A549 (cell line): ENCODE measurements at regions not wholly inside any gene's neighbourhood (a gene's known extent, or its start where the extent isn't known, plus 50 kb on each side); places are given as distances from the start of the nearest gene placed in this dataset.

Experiments used
- ATAC-seq, 2 experiments: fragments of 200-7000 bp in 1 of 2; fragments of >200 bp in 1 of 2; cut with Nextera tagmentation in 1 of 2; cut with Tn5 transposase in 1 of 2; 3 replicates each; pipeline versions ENCODE4 v1.8.0 to v1.9.1; 2018 to 2020; ENCODE audit warnings: mild to moderate bottlenecking in 1 of 2, moderate library complexity in 1 of 2
- CTCF ChIA-PET: fragments of 300-600 bp; sonication (Branson Sonifier 250); formaldehyde crosslinking; extraction: SDS; loops from one replicate; lab custom pipeline; 2021; ENCODE audit warnings: antibody characterized with exemption, inconsistent platforms; lab: Yijun Ruan, JAX
- POLR2A ChIA-PET: fragments of 350-600 bp; formaldehyde crosslinking; extraction: SDS; loops from one replicate; lab custom pipeline; 2021; ENCODE audit warnings: antibody characterized with exemption, inconsistent platforms; lab: Yijun Ruan, JAX
- DNase-seq, 2 experiments: peaks; one replicate each; pipeline versions ENCODE4 v3.0.0 to v3.0.0-alpha.2; 2011 to 2016; ENCODE audit warnings: low read depth in 1 of 2, low spot score in 1 of 2
- FAIRE-seq: peaks from 2 replicates; lab custom pipeline; 2011; peaks lifted over from hg19 to GRCh38; lab: Jason Lieb, UNC
- H3K27ac ChIP-seq, 2 experiments: fragments of >200 bp; sonication (Bioruptor Twin); formaldehyde crosslinking; 3 replicates each; pipeline ENCODE4 v1.5.1; 2016 to 2017
- H3K4me1 ChIP-seq: fragments of >200 bp; sonication (Bioruptor Twin); formaldehyde crosslinking; 3 replicates; pipeline ENCODE4 v1.6.1; 2016
- H3K4me2 ChIP-seq: fragments of >200 bp; sonication (Bioruptor Twin); formaldehyde crosslinking; 3 replicates; pipeline ENCODE4 v1.6.1; 2016
- H3K4me3 ChIP-seq: fragments of >200 bp; sonication (Bioruptor Twin); formaldehyde crosslinking; 3 replicates; pipeline ENCODE4 v1.5.1; 2016
- H3K9me3 ChIP-seq: fragments of >200 bp; sonication (Bioruptor Twin); formaldehyde crosslinking; 3 replicates; pipeline ENCODE4 v1.6.1; 2016
- BCL3 ChIP-seq: fragments of >200 bp; sonication (Bioruptor Twin); formaldehyde crosslinking; IDR thresholded peaks from 3 replicates; pipeline ENCODE4 v1.6.1; 2016
- CBX2 ChIP-seq: fragments of 200-600 bp; sonication (generic); IDR thresholded peaks from 2 replicates; pipeline ENCODE4 v1.6.1; 2016; ENCODE audit warnings: low read depth, mild to moderate bottlenecking, borderline replicate concordance
- CHD2 ChIP-seq: fragments of 150-350 bp; IDR thresholded peaks from 2 replicates; pipeline ENCODE4 v1.6.1; 2014; ENCODE audit warnings: low read length; ENCODE audit not compliant: partially characterized antibody
- CHD4 ChIP-seq: fragments of 200-600 bp; sonication (generic); IDR thresholded peaks from 2 replicates; pipeline ENCODE4 v1.6.1; 2016; ENCODE audit warnings: antibody characterized with exemption, mild to moderate bottlenecking, borderline replicate concordance
- ESRRA ChIP-seq: fragments of 150-350 bp; IDR thresholded peaks from 2 replicates; pipeline ENCODE4 v1.6.1; 2014; ENCODE audit warnings: mild to moderate bottlenecking, low read length, borderline replicate concordance
- GATA3 ChIP-seq: IDR thresholded peaks from 2 replicates; pipeline ENCODE4 v1.6.1; 2012; ENCODE audit warnings: borderline replicate concordance
- HDAC2 ChIP-seq: fragments of 200-600 bp; sonication (generic); IDR thresholded peaks from 2 replicates; pipeline ENCODE4 v1.6.1; 2016
- HOXB5 ChIP-seq: fragments of 250-450 bp; sonication (Bioruptor Pico); IDR thresholded peaks from 2 replicates; pipeline ENCODE4 v1.5.0; 2020; ENCODE audit warnings: mild to moderate bottlenecking, moderate library complexity
- NR3C1 ChIP-seq: fragments of >200 bp; sonication (Bioruptor Twin); formaldehyde crosslinking; IDR thresholded peaks from 3 replicates; pipeline ENCODE4 v1.6.1; 2017
- PBX3 ChIP-seq: IDR thresholded peaks from 2 replicates; pipeline ENCODE4 v1.6.1; 2012
- POLR2A ChIP-seq: IDR thresholded peaks from 2 replicates; pipeline ENCODE4 v1.6.1; 2012; ENCODE audit warnings: mild to moderate bottlenecking, low read length
- REST ChIP-seq: fragments of 200-600 bp; sonication (generic); IDR thresholded peaks from 2 replicates; pipeline ENCODE4 v1.6.1; 2016; ENCODE audit warnings: antibody characterized with exemption, mild to moderate bottlenecking, moderate library complexity
- SREBF2 ChIP-seq: fragments of 450-650 bp; IDR thresholded peaks from 2 replicates; pipeline ENCODE4 v1.6.1; 2014; ENCODE audit warnings: mild to moderate bottlenecking, moderate library complexity
- TFCP2L1 ChIP-seq: fragments of 250-450 bp; sonication (Bioruptor Pico); IDR thresholded peaks from 2 replicates; pipeline ENCODE4 v1.5.0; 2021; ENCODE audit warnings: mild to moderate bottlenecking
- WGBS: methylation state at CpG from one replicate; pipeline ENCODE4 v1.1.6; 2017; ENCODE audit errors: missing lambda C conversion rate; 5-methylcytosine and 5-hydroxymethylcytosine counted together
- TF ChIP-seq, protein P1 (sequence below): fragments of >200 bp; sonication (Bioruptor Twin); formaldehyde crosslinking; IDR thresholded peaks from 3 replicates; pipeline ENCODE4 v1.5.1; 2016
- TF ChIP-seq, protein P2 (sequence below): fragments of 150-350 bp; IDR thresholded peaks from 2 replicates; pipeline ENCODE4 v1.6.1; 2014; ENCODE audit warnings: low read depth, mild to moderate bottlenecking, low read length

GRCh38 chr11:13119361-13119760 is 110.2 kb downstream of the RASSF10 start (continued):
- no peak for TF ChIP-seq PBX3

- Histone ChIP-seq H3K9me3 (peaks cover 17% of the 10 kb centered on the region; the same call in 2 of the 3 replicates), H3K4me3 (no peak overlapping the region), H3K4me1 (peaks cover 43% of the 10 kb centered on the region), H3K4me2 (0 out of 3 replicates have a peak overlapping the region, but pooled peaks have one; percentile 12), H3K27ac (peak overlapping the region; percentile 21 to 83; a peak in 5 of 6 replicates)
- FAIRE-seq (no peak), DNase-seq (no peak), ATAC-seq (no peak)
- POLR2A ChIA-PET: interaction anchor here (0.9 kb wide), 1 partner anchor 110 kb away, joined by 3 read pairs; no protein-coding TSS in a partner anchor
- TF ChIP-seq CHD2 (no peak), ESRRA (no peak), REST (no peak), POLR2A (no peak), PBX3 (no peak), CBX2 (no peak), TFCP2L1 (CRISPR knock-in tag) (no peak), BCL3 (no peak), GATA3 (no peak), NR3C1 (no peak), HOXB5 (CRISPR knock-in tag) (no peak), SREBF2 (no peak), HDAC2 (no peak), CHD4 (no peak)
- TF ChIP-seq, protein P1, sequence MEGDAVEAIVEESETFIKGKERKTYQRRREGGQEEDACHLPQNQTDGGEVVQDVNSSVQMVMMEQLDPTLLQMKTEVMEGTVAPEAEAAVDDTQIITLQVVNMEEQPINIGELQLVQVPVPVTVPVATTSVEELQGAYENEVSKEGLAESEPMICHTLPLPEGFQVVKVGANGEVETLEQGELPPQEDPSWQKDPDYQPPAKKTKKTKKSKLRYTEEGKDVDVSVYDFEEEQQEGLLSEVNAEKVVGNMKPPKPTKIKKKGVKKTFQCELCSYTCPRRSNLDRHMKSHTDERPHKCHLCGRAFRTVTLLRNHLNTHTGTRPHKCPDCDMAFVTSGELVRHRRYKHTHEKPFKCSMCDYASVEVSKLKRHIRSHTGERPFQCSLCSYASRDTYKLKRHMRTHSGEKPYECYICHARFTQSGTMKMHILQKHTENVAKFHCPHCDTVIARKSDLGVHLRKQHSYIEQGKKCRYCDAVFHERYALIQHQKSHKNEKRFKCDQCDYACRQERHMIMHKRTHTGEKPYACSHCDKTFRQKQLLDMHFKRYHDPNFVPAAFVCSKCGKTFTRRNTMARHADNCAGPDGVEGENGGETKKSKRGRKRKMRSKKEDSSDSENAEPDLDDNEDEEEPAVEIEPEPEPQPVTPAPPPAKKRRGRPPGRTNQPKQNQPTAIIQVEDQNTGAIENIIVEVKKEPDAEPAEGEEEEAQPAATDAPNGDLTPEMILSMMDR: no peak
- TF ChIP-seq, protein P2, sequence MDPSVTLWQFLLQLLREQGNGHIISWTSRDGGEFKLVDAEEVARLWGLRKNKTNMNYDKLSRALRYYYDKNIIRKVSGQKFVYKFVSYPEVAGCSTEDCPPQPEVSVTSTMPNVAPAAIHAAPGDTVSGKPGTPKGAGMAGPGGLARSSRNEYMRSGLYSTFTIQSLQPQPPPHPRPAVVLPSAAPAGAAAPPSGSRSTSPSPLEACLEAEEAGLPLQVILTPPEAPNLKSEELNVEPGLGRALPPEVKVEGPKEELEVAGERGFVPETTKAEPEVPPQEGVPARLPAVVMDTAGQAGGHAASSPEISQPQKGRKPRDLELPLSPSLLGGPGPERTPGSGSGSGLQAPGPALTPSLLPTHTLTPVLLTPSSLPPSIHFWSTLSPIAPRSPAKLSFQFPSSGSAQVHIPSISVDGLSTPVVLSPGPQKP: no peak
- CTCF ChIA-PET: interaction anchor here (1.1 to 1.9 kb wide), 6 partner anchors 11 to 156 kb away, joined by 3 to 7 read pairs (median 4); no protein-coding TSS in a partner anchor
- WGBS: 86% methylated on average over 1 of the region's 1 CpG
Measured at GRCh38 chr11:13119941-13120520, 110.9 kb downstream of the RASSF10 start.
